ENCODE measurements at regions not wholly inside any gene's neighbourhood (a gene's known extent, or its start where the extent isn't known, plus 50 kb on each side); places are given as distances from the start of the nearest gene placed in this dataset.

GRCh38 chr13:105703843-105704242, 831.6 kb downstream of the EFNB2 start:
- DNase-seq (ENCODE audit: low read depth), result no peak
- Histone ChIP-seq H3K27me3 (ENCODE audit: control insufficient read depth, insufficient read depth, low read length) (no peaks in the 10 kb centered on the region), H3K4me3 (ENCODE audit: low read depth, low read length) (no peak overlapping the region), H3K36me3 (ENCODE audit: control insufficient read depth, insufficient read depth, low read length) (no peaks in the 10 kb centered on the region)
- ChIA-PET POLR2A (no interaction called here), CTCF (interaction anchor here (0.6 kb wide), 1 partner anchor 1115 kb away, joined by 3 read pairs; no protein-coding TSS in a partner anchor)
- TF ChIP-seq, protein P1, sequence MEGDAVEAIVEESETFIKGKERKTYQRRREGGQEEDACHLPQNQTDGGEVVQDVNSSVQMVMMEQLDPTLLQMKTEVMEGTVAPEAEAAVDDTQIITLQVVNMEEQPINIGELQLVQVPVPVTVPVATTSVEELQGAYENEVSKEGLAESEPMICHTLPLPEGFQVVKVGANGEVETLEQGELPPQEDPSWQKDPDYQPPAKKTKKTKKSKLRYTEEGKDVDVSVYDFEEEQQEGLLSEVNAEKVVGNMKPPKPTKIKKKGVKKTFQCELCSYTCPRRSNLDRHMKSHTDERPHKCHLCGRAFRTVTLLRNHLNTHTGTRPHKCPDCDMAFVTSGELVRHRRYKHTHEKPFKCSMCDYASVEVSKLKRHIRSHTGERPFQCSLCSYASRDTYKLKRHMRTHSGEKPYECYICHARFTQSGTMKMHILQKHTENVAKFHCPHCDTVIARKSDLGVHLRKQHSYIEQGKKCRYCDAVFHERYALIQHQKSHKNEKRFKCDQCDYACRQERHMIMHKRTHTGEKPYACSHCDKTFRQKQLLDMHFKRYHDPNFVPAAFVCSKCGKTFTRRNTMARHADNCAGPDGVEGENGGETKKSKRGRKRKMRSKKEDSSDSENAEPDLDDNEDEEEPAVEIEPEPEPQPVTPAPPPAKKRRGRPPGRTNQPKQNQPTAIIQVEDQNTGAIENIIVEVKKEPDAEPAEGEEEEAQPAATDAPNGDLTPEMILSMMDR (IDR thresholded peaks at IDR 0.05; ENCODE audit: insufficient read depth, low read depth, low read length), result no peak

- TF ChIP-seq, protein P1 (IDR thresholded peaks at IDR 0.05; ENCODE audit: insufficient read depth, low read depth, low read length), result no peak
- CTCF ChIA-PET, result no interaction called here
- Histone ChIP-seq H3K36me3 (ENCODE audit: control insufficient read depth, insufficient read depth, low read length) (no peaks in the 10 kb centered on the region), H3K27me3 (ENCODE audit: control insufficient read depth, insufficient read depth, low read length) (no peaks in the 10 kb centered on the region), H3K4me3 (ENCODE audit: low read depth, low read length) (no peak overlapping the region)
- POLR2A ChIA-PET, result no interaction called here
- DNase-seq (ENCODE audit: low read depth), result no peak
Measured at GRCh38 chr13:105702441-105702840, 833.0 kb downstream of the EFNB2 start.

DNA sequence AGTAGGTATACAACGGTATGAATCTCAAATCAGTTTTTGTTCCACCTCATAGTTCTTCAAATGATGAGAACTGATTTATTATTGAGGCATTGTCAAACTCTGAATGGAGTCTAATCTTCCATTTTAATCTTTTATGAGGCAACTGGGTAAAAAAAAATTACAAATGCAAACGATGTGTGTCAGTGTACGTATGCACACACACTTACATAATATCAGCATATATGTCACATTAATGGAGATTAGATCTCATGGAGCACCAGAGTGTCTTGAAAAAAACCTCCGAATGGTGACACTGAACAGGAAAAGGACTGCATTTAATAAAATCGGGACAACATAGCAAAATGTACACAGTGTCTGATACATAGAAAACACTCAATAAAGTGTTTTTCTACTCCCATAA, 842.7 kb downstream of the EFNB2 start:
- Histone ChIP-seq H3K4me3 (ENCODE audit: low read depth, low read length) (no peak overlapping the region), H3K27me3 (ENCODE audit: control insufficient read depth, insufficient read depth, low read length) (no peaks in the 10 kb centered on the region), H3K36me3 (ENCODE audit: control insufficient read depth, insufficient read depth, low read length) (no peaks in the 10 kb centered on the region)
- ChIA-PET CTCF (no interaction called here), POLR2A (no interaction called here)
- no peak for DNase-seq (ENCODE audit: low read depth)
- TF ChIP-seq, protein P1 (IDR thresholded peaks at IDR 0.05; ENCODE audit: insufficient read depth, low read depth, low read length), result no peak

GRCh38 chr13:105684216-105684615, 851.2 kb downstream of the EFNB2 start:
- H3K36me3 ChIP-seq (ENCODE audit: control insufficient read depth, insufficient read depth, low read length), result no peaks in the 10 kb centered on the region
- no peak for DNase-seq (ENCODE audit: low read depth)
- ChIA-PET POLR2A (no interaction called here), CTCF (no interaction called here)
- no peaks in the 10 kb centered on the region for H3K27me3 ChIP-seq (ENCODE audit: control insufficient read depth, insufficient read depth, low read length)
- TF ChIP-seq, protein P1 (IDR thresholded peaks at IDR 0.05; ENCODE audit: insufficient read depth, low read depth, low read length), result no peak
- no peak overlapping the region for H3K4me3 ChIP-seq (ENCODE audit: low read depth, low read length)

DNA sequence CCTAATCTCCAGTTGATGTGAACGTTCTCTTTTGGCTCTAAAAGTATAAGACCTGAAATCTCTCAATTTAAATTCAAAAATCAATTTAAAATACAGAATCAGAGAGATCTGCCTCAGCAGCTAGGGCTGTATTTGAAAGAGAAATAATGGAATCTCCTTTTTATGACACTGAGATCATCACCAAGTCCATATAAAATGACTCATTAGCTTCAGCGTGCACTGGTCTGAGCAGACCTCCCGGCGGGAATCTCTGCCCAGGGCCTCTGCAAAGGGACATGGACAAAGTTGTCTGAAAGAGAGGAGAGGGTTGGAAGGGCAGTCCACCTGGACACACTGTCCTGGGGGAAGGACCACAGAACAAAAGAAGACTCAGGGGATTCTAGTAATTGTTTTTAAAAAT, 855.6 kb downstream of the EFNB2 start:
- CTCF ChIA-PET, result no interaction called here
- no peaks in the 10 kb centered on the region for H3K27me3 ChIP-seq (ENCODE audit: control insufficient read depth, insufficient read depth, low read length)
- TF ChIP-seq, protein P1 (IDR thresholded peaks at IDR 0.05; ENCODE audit: insufficient read depth, low read depth, low read length), result no peak
- no peaks in the 10 kb centered on the region for H3K36me3 ChIP-seq (ENCODE audit: control insufficient read depth, insufficient read depth, low read length)
- H3K4me3 ChIP-seq (ENCODE audit: low read depth, low read length), result no peak overlapping the region
- POLR2A ChIA-PET, result no interaction called here
- DNase-seq (ENCODE audit: low read depth), result no peak

Data from BJ (cell line).